GM13977 (cell line): ENCODE measurements at regions not wholly inside any gene's neighbourhood (a gene's known extent, or its start where the extent isn't known, plus 50 kb on each side); places are given as distances from the start of the nearest gene placed in this dataset.

Experiments used
- DNase-seq: peaks from one replicate; pipeline ENCODE4 v3.0.0; 2012; ENCODE audit warnings: low spot score
- CTCF ChIP-seq: IDR thresholded peaks from 2 replicates; pipeline ENCODE4 v1.5.1; 2012; ENCODE audit warnings: mild to moderate bottlenecking, control low read depth; ENCODE audit not compliant: insufficient read depth; ENCODE audit errors: extremely low read depth, missing control alignments
- in situ Hi-C: fragments of 300-500 bp; cut with MboI; formaldehyde crosslinking; loops from one replicate; pipeline ENCODE4 v1.12.0; 2022; ENCODE audit warnings: low sequenced_read_pairs, low pct_unique_long_range_greater_than_20kb, mixed read lengths, inconsistent platforms; ENCODE audit not compliant: unreplicated experiment

GRCh38 chr15:77846986-77847385 is 214.3 kb upstream of the LINGO1 start:
- no peak for DNase-seq
- in situ Hi-C loops: no loop called here
- TF ChIP-seq CTCF: no peak

GRCh38 chr15:77846360-77846759 is 213.6 kb upstream of the LINGO1 start:
- no peak for DNase-seq
- in situ Hi-C loops: no loop called here
- no peak for TF ChIP-seq CTCF

- in situ Hi-C loops: no loop called here
- TF ChIP-seq CTCF: no peak
- no peak for DNase-seq
Observed at GRCh38 chr15:77844798-77845446, 212.2 kb upstream of the LINGO1 start.

GRCh38 chr15:77843546-77843945 is 210.8 kb upstream of the LINGO1 start:
- TF ChIP-seq CTCF: no peak
- in situ Hi-C loops: no loop called here
- DNase-seq: no peak

GRCh38 chr15:77840991-77841775 is 208.5 kb upstream of the LINGO1 start:
- no peak for TF ChIP-seq CTCF
- in situ Hi-C loops: no loop called here
- DNase-seq: no peak

GRCh38 chr15:77839970-77840905 is 207.5 kb upstream of the LINGO1 start:
- in situ Hi-C loops: no loop called here
- DNase-seq: no peak
- no peak for TF ChIP-seq CTCF
